GM13976 (cell line): ENCODE measurements at regions not wholly inside any gene's neighbourhood (a gene's known extent, or its start where the extent isn't known, plus 50 kb on each side); places are given as distances from the start of the nearest gene placed in this dataset.

Source experiments
- DNase-seq: peaks from one replicate; pipeline ENCODE4 v3.0.0; 2012; ENCODE audit warnings: low spot score
- in situ Hi-C: fragments of 300-500 bp; cut with MboI; formaldehyde crosslinking; loops from one replicate; pipeline ENCODE4 v1.12.0; 2022; ENCODE audit warnings: low sequenced_read_pairs, mixed read lengths, inconsistent platforms; ENCODE audit not compliant: unreplicated experiment
- TF ChIP-seq, protein P1 (sequence below): IDR thresholded peaks from 2 replicates; pipeline ENCODE4 v1.5.1; 2012; ENCODE audit warnings: borderline replicate concordance, mild to moderate bottlenecking; ENCODE audit not compliant: insufficient read depth; ENCODE audit errors: extremely low read depth, missing control alignments, control extremely low read depth

DNA sequence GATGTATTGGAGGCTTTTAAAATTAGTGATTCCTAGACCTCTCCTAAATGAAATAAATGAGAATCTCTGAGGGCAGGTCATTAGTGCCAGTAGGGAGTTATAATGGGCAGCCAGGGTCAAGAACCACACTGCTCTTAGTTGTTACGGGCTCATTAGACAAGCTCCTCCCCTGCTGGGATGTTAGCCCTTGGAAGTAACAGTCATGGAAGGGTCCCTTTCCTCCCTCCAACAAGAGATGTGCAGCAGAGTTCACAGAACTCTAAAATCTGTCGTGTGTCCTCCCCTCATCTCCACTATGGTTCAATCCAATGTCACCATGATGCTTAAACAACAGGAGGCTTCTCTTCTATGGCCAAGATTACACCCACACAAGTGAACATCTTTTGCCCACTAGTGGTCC, 419.5 kb downstream of the INSC start:
- in situ Hi-C loops = no loop called here
- DNase-seq = no peak
- TF ChIP-seq, protein P1, sequence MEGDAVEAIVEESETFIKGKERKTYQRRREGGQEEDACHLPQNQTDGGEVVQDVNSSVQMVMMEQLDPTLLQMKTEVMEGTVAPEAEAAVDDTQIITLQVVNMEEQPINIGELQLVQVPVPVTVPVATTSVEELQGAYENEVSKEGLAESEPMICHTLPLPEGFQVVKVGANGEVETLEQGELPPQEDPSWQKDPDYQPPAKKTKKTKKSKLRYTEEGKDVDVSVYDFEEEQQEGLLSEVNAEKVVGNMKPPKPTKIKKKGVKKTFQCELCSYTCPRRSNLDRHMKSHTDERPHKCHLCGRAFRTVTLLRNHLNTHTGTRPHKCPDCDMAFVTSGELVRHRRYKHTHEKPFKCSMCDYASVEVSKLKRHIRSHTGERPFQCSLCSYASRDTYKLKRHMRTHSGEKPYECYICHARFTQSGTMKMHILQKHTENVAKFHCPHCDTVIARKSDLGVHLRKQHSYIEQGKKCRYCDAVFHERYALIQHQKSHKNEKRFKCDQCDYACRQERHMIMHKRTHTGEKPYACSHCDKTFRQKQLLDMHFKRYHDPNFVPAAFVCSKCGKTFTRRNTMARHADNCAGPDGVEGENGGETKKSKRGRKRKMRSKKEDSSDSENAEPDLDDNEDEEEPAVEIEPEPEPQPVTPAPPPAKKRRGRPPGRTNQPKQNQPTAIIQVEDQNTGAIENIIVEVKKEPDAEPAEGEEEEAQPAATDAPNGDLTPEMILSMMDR = no peak

DNA sequence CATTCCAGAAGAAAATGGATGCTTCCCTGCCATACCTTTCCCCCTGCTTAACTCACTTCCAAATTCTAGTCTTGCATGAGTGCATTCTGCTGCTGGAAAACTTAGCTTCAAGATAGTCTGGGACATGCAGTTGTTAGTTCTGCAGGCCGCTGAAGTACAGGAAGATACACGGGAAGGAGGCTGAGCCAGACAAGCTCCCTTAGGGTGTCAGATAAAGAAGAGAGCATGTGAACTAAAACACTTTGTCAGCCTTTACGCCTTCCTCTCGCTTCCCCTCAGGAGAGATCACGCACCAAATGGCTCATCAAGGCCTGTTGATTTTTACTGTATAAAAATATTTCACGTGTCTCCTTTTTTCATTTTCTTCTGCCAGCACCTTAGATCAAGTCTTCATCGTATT, 420.7 kb downstream of the INSC start:
- TF ChIP-seq, protein P1 = no peak
- DNase-seq = no peak
- in situ Hi-C loops = no loop called here

DNA sequence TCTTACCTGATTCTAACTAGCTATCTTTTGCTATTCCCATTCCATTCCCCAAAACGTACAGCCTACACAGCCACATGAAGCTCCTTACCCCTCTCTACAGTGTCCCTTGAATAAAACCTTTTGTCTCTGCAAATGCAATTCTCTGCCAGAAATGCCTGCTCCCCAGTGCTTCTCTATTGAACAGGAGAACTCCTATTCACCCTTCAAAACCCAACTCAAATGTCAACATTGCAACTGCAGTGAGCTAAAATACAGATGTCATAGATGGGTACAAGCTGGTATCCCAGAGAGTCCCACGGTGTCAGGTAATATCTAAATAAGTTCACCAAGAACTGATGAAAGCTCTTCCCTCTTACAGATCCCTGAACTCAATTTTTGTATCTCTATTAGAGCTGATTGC, 421.7 kb downstream of the INSC start:
- DNase-seq = no peak
- TF ChIP-seq, protein P1 = no peak
- in situ Hi-C loops = no loop called here

DNA sequence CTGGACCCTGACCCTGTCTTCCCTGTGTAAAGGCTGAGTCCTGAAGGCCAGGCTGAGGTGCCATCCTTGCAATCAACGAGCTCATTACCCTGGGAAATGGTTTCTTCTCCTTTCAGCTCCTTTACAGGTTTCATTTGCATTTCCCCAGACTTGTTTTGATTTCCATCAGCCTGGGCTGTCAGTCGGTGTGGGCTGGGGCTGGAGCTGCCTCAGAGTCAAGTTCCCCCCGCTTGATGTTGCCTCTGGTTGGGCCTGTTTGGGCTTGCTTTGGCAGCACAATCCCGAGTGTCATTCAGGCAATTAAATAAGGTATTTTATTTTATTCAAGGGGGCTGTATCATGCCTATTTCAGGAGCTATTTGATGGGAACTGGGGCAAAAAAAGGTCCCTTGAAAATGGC, 424.9 kb downstream of the INSC start:
- in situ Hi-C loops = no loop called here
- DNase-seq = no peak
- TF ChIP-seq, protein P1 = no peak

DNA sequence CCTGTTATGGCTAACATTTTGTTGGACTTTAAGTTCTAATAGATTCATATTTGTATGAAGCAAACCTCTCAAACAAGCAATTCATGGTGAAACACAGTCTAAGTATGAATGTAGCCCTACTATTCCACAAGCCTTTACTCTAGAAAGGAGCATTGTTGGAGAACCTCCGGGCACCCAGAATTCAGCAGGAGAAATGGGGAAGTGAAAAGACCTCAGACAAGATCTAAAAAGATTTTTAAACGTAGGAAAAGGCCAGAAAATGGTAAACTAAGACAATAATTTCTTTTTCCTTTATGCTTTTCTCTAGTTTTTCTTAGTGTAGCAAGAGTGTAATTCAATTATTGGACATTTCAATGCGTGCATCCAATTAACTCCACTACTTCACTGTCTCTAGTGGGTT, 426.4 kb downstream of the INSC start:
- no peak for DNase-seq
- TF ChIP-seq, protein P1 = no peak
- in situ Hi-C loops = no loop called here

DNA sequence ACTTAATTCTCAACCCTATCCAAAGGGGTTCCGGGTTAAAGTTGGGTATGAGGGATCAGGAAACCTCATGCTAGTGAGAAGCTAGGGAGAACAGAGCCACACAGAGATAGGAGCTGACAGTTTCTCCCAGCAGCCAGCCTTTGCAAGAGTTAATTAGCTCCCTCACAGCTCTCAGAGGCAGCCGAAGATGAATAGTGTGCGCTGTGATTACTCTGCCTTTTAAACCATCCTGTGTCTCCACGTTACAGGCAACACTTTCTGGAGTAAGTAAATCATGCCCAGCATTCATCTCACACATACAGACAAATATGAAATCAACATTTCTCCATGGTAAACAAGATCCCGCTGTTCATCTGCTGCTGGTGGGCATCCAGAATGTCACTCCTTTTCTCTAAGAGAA, 429.6 kb downstream of the INSC start:
- TF ChIP-seq, protein P1 = no peak
- in situ Hi-C loops = no loop called here
- no peak for DNase-seq

DNA sequence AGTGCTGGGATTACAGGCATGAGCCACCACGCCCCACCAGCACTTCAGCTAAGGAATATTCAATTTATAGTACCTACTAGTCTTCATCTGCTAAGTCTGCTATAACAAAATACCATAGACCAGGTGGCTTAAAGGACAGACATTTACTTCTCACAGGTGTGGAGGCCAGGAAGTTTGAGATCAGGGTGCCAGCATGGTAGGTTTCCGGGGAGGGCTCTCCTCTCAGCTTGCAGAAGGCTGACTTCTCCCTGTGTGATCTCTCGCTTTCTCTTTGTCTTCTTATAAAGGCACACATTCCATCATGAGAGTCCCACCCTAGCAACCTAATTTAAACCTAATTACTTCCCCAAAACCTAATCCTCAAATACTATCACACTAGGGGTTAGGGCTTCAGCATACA, 433.0 kb downstream of the INSC start:
- TF ChIP-seq, protein P1 = no peak
- in situ Hi-C loops = no loop called here
- no peak for DNase-seq
